HTR-8/SVneo (cell line): ENCODE measurements at regions not wholly inside any gene's neighbourhood (a gene's known extent, or its start where the extent isn't known, plus 50 kb on each side); places are given as distances from the start of the nearest gene placed in this dataset.

ENCODE experiments used
- DNase-seq: peaks from one replicate; pipeline ENCODE4 v3.0.0; 2011; ENCODE audit warnings: low spot score, mixed read lengths; ENCODE audit not compliant: insufficient read length
- FAIRE-seq: peaks from 2 replicates; lab custom pipeline; 2011; peaks lifted over from hg19 to GRCh38; lab: Jason Lieb, UNC

DNA sequence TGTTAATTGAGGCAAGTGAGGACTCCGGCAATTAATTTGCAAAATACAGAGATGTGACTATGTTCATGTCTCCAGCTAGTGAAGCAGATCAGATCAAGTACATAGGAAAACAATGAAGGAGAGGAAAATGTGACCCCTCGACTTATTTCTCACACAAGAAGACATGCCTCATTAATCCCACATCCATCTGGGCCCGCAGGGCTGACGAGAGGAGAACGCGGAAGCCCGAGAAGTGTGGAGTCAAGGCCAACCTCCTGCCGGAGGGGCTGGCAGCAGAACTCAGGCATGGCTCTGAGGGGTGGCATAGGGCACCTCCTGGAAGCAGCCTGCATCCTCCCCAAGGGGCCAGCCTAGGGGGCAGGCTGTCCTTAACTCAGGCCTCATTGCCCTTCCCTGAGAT is 54.4 kb downstream of the ZNF503 start:
- DNase-seq (no peak), FAIRE-seq (no peak)

DNA sequence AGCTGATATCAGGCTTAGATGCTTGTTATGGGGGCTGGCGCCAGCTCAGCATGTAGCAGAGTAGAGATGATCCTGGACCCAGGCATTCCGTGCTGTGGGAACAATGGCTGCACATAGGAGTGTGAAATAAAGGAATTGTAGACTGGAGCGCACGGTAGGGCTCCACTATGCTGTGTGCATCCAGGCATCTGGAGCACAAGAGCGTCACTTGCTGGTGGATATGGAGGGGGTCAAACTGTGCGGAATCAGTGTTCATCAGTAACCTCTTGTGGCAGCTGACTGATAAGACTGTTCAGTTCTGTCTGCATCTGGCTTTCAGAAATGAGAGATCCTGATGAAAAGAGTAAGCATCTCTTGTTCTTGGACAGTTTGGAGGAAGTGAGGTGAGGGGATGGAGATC is 55.8 kb downstream of the ZNF503 start:
- FAIRE-seq: no peak

GRCh38 chr10:75344170-75344569 is 57.4 kb downstream of the ZNF503 start:
- DNase-seq (no peak), FAIRE-seq (peak; percentile 16)

More for the DNA sequence above, 55.8 kb downstream of the ZNF503 start:
- no peak for DNase-seq

GRCh38 chr10:75342397-75342796 is 59.2 kb downstream of the ZNF503 start:
- no peak for DNase-seq
- FAIRE-seq: no peak

GRCh38 chr10:75335983-75336382 is 65.6 kb downstream of the ZNF503 start:
- DNase-seq: no peak

GRCh38 chr10:75335191-75335590 is 66.4 kb downstream of the ZNF503 start:
- FAIRE-seq (no peak), DNase-seq (no peak)

More at GRCh38 chr10:75335983-75336382, 65.6 kb downstream of the ZNF503 start:
- FAIRE-seq: no peak

GRCh38 chr10:75334720-75335119 is 66.8 kb downstream of the ZNF503 start:
- FAIRE-seq: no peak

DNA sequence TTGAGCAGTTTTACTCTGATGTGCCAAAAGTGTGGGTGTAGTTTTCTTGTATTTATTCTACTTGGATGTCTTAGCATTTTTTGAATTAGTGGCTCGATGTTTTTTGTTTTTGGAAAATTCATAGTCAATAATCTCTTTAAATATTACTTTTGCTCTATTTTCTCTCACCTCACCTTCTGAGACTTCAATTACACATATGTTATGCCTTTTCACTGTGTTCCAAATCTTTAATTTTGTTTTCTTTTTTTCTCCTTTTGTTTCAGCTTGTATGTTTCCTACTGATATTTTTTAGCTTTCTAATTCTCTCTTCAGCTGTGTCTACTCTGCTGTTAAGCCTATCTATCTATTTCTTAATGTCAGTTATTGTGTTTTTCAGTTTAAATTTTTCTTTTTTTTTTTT is 69.5 kb downstream of the ZNF503 start:
- DNase-seq (no peak), FAIRE-seq (no peak)

More at GRCh38 chr10:75334720-75335119, 66.8 kb downstream of the ZNF503 start:
- no peak for DNase-seq

DNA sequence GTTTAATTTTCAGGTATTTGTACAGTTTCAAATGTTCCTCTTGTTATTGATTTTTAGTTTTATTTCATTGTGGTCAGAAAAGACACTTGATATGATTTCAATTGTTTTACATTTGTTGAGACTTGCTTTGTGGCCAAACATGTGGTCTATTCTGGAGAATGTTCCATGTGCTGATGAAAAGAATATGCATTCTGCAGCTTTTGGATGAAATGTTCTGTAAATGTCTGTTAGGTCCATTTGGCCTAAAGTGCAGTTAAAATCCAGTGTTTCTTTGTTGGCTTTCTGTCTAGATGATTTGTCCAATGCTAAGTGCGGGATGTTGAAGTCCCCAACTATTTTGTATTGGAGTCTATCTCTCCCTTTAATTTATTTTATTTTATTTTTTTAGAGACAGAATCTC is 70.5 kb downstream of the ZNF503 start:
- FAIRE-seq: no peak
- no peak for DNase-seq

- DNase-seq: no peak
- FAIRE-seq: no peak
Measured at GRCh38 chr10:75329190-75329745, 72.3 kb downstream of the ZNF503 start.

DNA sequence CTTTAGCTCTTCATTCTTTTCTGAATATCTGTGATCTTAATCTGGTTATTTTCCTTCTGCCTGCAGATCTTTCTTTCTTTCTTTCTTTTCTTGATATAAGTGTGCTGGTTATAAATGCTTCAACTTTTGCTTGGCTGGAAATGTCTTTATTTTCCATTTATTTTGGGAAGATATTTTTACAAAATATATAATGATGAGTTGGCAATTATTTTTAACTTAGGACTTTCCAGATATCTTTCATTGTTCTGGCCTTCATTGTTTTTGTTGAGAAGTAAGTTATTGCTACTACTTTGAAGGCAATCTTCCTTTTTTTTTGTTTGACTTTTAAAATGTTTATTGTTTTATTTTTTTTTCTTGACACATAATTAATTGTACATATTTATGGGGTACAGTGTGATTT is 75.3 kb downstream of the ZNF503 start:
- FAIRE-seq (no peak), DNase-seq (no peak)

DNA sequence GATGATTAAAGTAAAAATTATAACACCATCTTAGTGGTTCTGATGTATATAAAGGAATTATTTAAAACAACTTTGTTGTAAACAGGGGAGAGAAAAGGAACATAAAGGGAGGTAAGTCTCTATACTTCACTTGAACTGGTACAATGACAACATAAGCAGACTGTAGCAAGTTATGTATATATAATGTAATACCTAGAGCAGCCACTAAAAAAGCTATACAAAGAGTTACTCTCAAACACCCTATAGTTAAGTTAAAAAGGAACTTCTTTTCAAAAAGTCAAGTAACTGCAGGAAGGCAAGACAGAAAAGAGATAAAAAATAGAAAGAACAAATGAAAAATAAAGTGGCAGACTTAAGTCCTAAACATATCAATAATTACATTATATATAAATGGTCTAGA is 82.3 kb downstream of the ZNF503 start:
- FAIRE-seq (no peak), DNase-seq (no peak)

- FAIRE-seq (no peak), DNase-seq (no peak)
Measured at GRCh38 chr10:75314570-75314969, 78.8 kb upstream of the COMTD1 start.

DNA sequence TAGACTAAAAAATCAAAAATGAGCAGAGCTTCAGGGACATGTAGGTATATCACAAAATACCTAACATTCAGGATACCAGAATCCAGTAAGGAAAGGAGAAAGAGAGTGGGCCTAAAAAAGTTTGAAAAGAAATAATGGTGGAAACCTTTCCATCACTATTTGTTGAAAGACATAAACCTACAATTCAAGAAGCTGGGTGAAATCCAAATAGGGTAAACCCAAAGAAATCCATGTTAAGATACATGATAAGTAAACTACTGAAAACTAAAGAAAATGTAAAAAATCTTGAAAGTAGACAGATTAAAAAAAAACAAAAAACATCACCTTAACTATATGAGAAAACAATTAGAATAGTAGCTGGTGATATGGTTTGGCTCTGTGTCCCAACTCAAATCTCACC is 76.7 kb upstream of the COMTD1 start:
- DNase-seq (no peak), FAIRE-seq (no peak)

- FAIRE-seq: no peak
- DNase-seq: no peak
Measured at GRCh38 chr10:75305675-75306074, 69.9 kb upstream of the COMTD1 start.

DNA sequence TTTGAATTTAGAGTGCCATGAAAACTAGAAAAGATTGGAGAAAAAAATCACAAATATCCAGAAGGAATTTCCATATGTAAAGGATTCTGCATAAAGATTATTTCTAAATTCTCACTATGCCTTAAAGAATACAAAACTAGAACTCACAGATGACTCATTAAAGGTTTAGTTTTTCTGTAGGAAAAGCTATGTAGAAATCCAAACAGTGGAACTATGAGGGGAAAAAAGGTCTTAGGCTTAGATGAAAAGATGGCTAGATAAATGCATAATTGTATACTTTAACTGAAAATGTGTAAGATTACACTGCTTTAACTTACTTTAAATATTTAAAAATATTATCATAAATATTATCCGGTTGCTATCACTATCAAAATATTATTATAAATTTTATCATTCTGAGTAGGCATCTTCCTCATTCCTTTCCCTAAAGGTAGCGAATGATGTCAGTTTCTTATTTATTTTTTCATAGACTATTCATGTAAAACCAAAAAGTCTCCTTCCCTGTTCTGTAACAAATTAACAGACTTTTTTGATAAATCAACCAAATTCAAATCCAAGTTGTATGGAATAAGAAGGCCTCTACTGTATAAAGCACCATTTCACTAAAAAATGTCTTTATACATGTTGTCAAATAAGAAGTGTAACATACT is 69.1 kb upstream of the COMTD1 start:
- DNase-seq (no peak), FAIRE-seq (no peak)

- FAIRE-seq (no peak), DNase-seq (no peak)
Measured at GRCh38 chr10:75304313-75304712, 68.6 kb upstream of the COMTD1 start.

DNA sequence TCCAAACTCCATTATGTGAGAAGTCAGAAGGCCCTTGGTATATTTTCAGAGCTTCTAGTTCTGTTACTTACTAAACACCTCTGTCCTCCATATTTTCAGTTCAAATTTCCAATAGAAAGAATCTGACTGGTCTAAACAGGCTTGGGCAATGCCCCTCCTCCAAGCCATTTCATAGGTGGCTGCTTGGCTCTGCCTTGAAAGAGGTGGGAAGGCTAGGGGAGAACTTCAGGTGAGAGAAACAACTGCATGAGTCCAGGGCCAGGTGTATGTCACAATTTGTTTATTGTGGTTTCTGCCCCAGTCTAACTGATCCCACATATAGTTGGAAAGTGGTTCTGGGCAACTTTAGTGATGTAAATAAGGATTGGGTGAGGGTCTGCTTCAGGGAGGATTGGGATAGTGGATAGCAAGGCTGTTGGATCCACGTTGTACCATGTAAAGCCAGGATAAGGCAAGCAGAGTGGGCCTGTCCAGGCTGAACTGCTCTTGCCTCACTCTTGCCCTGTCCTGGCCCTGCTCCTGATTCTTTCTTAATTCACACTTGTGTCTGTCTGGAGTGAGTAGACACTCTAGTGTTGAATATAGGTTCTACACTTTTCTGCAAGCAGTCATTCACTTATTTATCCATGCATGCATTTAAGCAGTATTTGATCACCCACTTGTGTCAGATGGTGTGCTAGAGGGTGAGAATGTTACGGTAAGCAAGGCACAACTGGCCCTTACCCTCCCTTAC is 67.5 kb upstream of the COMTD1 start:
- FAIRE-seq (no peak), DNase-seq (no peak)

DNA sequence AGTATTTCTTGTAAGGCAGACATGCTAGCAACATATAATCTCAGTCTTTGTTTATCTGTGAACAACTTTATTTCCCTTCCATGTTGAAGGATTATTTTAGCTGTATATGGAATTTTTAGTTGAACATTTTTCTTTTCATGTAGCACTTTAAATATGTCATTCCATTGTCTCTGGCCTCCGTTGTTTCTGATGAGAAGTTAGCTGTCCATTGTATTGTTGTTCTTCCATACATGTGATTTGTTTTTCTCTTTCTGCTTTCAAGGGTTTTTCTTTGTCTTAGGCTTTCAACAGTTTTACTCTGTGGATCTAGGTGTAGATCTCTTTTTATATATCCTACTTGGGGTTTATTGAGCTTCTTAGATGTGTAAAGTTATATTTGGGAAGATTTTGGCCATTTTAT is 66.3 kb upstream of the COMTD1 start:
- FAIRE-seq: no peak

GRCh38 chr10:75297021-75297599 is 61.4 kb upstream of the COMTD1 start:
- no peak for FAIRE-seq

More for the DNA sequence above, 66.3 kb upstream of the COMTD1 start:
- no peak for DNase-seq

GRCh38 chr10:75295868-75296441 is 60.2 kb upstream of the COMTD1 start:
- no peak for FAIRE-seq
- no peak for DNase-seq

More at GRCh38 chr10:75297021-75297599, 61.4 kb upstream of the COMTD1 start:
- no peak for DNase-seq
